ENCODE measurements at regions not wholly inside any gene's neighbourhood (a gene's known extent, or its start where the extent isn't known, plus 50 kb on each side); places are given as distances from the start of the nearest gene placed in this dataset.

DNA sequence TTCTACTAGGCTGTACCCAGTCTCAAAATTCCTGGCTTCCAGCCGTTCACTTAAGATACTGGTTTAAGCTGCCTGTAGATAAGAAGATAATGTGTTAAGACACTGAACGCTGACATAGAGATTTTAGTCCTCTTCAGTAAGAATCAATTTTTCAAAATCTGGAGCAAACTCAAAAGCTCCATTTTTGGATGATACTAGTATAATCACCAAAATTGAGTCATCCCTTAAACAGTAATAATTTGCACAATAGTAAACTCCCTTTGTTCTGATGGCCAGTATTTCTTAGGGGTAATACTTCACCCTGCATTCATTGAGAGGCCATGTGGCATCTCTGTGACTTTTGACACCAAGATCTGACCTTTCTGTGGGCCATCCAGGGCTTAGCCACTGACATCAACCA, 299.8 kb upstream of the USP25 start:
- TF ChIP-seq, protein P1, sequence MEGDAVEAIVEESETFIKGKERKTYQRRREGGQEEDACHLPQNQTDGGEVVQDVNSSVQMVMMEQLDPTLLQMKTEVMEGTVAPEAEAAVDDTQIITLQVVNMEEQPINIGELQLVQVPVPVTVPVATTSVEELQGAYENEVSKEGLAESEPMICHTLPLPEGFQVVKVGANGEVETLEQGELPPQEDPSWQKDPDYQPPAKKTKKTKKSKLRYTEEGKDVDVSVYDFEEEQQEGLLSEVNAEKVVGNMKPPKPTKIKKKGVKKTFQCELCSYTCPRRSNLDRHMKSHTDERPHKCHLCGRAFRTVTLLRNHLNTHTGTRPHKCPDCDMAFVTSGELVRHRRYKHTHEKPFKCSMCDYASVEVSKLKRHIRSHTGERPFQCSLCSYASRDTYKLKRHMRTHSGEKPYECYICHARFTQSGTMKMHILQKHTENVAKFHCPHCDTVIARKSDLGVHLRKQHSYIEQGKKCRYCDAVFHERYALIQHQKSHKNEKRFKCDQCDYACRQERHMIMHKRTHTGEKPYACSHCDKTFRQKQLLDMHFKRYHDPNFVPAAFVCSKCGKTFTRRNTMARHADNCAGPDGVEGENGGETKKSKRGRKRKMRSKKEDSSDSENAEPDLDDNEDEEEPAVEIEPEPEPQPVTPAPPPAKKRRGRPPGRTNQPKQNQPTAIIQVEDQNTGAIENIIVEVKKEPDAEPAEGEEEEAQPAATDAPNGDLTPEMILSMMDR (IDR thresholded peaks at IDR 0.05; ENCODE audit: low read depth, low read length), result no peak
- Histone ChIP-seq H3K27me3 (ENCODE audit: control insufficient read depth, insufficient read depth, low read length) (no peaks in the 10 kb centered on the region), H3K4me3 (ENCODE audit: low read depth, low read length) (no peak overlapping the region), H3K27ac (ENCODE audit: low read depth, low read length) (no peak overlapping the region), H3K9me3 (ENCODE audit: control insufficient read depth, insufficient read depth, low read length) (no peaks in the 10 kb centered on the region)
- POLR2A ChIA-PET, result no interaction called here
- no peak for DNase-seq (ENCODE audit: low read depth, low spot score)
- CTCF ChIA-PET, result no interaction called here

DNA sequence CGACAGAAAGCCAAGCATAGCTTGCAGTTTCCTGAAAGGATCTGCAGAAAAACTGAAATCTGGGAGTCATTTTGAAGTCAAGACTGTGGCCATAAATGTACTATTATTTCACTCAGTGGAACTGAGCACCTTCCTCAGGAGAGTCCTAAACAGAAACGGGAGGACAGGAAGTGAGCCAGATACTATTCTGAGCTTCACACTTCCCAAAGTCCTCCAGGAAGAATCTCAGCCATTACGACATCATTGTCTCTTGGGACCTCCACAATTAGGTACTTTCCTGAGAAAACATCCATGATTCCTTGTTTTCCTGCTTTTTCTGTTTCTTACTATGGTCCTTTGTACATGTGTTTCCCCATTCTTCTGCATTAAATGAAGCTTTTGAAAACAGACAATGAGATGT, 299.2 kb upstream of the USP25 start:
- no peak overlapping the region for H3K4me3 ChIP-seq (ENCODE audit: low read depth, low read length)
- DNase-seq (ENCODE audit: low read depth, low spot score), result no peak
- no peaks in the 10 kb centered on the region for H3K27me3 ChIP-seq (ENCODE audit: control insufficient read depth, insufficient read depth, low read length)
- no peaks in the 10 kb centered on the region for H3K9me3 ChIP-seq (ENCODE audit: control insufficient read depth, insufficient read depth, low read length)
- POLR2A ChIA-PET, result no interaction called here
- no peak overlapping the region for H3K27ac ChIP-seq (ENCODE audit: low read depth, low read length)
- TF ChIP-seq, protein P1 (IDR thresholded peaks at IDR 0.05; ENCODE audit: low read depth, low read length), result no peak
- CTCF ChIA-PET, result no interaction called here

DNA sequence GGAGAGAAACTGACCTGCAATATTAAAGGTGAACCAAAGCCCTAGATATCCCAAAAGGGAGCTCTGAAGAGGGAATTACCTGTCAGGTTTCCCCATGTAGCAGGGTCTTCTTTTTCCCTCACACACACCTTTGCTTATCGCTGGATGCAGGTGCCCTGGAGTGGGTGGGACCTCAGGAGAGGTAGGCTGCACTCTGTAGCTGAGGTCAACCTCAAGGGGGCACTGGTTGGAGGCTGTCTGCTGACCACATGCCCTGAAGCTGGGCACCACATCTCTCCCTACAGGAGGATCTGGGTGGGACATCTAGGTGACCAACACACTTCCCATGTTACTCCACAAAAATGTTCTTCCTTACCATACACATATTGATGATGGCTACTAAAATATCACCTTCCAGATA, 298.7 kb upstream of the USP25 start:
- Histone ChIP-seq H3K27ac (ENCODE audit: low read depth, low read length) (no peak overlapping the region), H3K27me3 (ENCODE audit: control insufficient read depth, insufficient read depth, low read length) (no peaks in the 10 kb centered on the region), H3K9me3 (ENCODE audit: control insufficient read depth, insufficient read depth, low read length) (no peaks in the 10 kb centered on the region), H3K4me3 (ENCODE audit: low read depth, low read length) (no peak overlapping the region)
- ChIA-PET CTCF (no interaction called here), POLR2A (no interaction called here)
- TF ChIP-seq, protein P1 (IDR thresholded peaks at IDR 0.05; ENCODE audit: low read depth, low read length), result no peak
- DNase-seq (ENCODE audit: low read depth, low spot score), result no peak

DNA sequence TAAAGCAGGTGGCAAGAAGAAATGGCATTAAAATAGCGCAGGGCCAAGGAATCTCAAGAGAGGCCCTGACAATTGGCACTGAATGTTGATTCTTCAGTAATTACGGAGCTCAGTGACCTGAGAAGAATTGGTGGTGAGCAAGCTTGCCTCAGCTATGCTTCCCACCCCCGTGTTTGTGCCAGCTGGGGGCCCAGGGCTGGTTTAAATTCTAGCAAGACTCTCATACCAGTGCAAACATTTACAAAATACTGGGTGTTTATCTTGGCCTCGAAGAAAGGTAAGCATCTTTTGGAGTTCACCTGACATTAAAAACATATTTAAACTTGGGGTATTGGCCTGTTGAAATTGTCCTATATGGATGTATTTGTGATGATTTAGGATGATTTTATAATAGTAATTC, 296.7 kb upstream of the USP25 start:
- TF ChIP-seq, protein P1 (IDR thresholded peaks at IDR 0.05; ENCODE audit: low read depth, low read length), result no peak
- no peaks in the 10 kb centered on the region for H3K27me3 ChIP-seq (ENCODE audit: control insufficient read depth, insufficient read depth, low read length)
- POLR2A ChIA-PET, result no interaction called here
- DNase-seq (ENCODE audit: low read depth, low spot score), result no peak
- CTCF ChIA-PET, result no interaction called here
- H3K27ac ChIP-seq (ENCODE audit: low read depth, low read length), result no peak overlapping the region
- no peaks in the 10 kb centered on the region for H3K9me3 ChIP-seq (ENCODE audit: control insufficient read depth, insufficient read depth, low read length)
- no peak overlapping the region for H3K4me3 ChIP-seq (ENCODE audit: low read depth, low read length)

DNA sequence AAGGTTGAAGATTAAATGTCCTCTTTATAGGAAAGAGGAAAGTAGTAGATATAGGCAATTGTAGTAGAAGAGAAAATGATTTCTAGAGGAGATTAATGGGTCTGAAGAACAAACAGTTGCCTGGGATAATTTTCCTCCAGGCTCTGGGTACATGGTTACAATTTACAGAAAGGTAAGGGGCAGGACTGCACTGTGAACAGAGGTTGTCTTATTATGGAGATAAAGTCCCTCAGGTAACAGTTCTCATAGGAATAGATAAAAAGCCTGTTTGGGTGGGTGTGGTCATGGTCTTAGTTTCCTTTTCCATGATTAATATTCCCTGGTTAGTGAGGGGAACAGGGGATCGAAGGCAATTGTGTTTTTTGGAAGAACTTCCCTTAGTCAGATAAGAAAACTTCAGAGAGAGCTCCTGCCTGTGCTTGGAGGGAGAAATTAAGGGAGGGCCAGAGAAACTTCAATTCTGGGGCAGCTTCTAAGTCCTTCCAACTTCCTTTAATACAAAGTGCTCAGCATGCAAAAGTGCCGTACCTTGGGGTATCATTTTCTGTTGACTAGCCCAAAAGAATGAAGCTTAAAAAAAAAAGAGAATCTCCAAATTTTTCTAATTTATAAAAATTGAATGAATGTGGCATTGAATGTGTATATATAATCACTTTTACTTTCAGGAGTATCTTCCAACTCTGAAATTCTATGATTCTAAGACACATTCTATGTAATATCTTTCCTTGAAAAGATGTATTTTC, 295.4 kb upstream of the USP25 start:
- ChIA-PET POLR2A (no interaction called here), CTCF (interaction anchor here (1.5 kb wide), 1 partner anchor 49 kb away, joined by 5 read pairs; no protein-coding TSS in a partner anchor)
- Histone ChIP-seq H3K9me3 (ENCODE audit: control insufficient read depth, insufficient read depth, low read length) (no peaks in the 10 kb centered on the region), H3K27me3 (ENCODE audit: control insufficient read depth, insufficient read depth, low read length) (no peaks in the 10 kb centered on the region), H3K27ac (ENCODE audit: low read depth, low read length) (no peak overlapping the region), H3K4me3 (ENCODE audit: low read depth, low read length) (no peak overlapping the region)
- DNase-seq (ENCODE audit: low read depth, low spot score), result no peak
- TF ChIP-seq, protein P1 (IDR thresholded peaks at IDR 0.05; ENCODE audit: low read depth, low read length), result no peak
